Gastrocnemius medialis (tissue), 4 donors: ENCODE measurements at regions not wholly inside any gene's neighbourhood (a gene's known extent, or its start where the extent isn't known, plus 50 kb on each side); places are given as distances from the start of the nearest gene placed in this dataset.

Experiments used
- ATAC-seq, 2 donors: fragments of 150-250 bp; one replicate each; pipeline ENCODE4 v1.9.1; 2016
- DNase-seq, 2 donors: peaks; one replicate each; pipeline ENCODE4 v3.0.0-alpha.2; 2019
- H3K27ac ChIP-seq, 4 donors: fragments of 200-600 bp; sonication (generic); 1 replicate in 1 of 4; 2 replicates in 3 of 4; pipeline ENCODE4 v1.5.1; 2016 to 2018; ENCODE audit warnings: mild to moderate bottlenecking in 2 of 4, moderate library complexity in 1 of 4
- H3K27me3 ChIP-seq, 3 donors: fragments of 200-600 bp; sonication (generic) in 2 of 3; 1 replicate in 1 of 3; 2 replicates in 2 of 3; pipeline versions ENCODE4 v1.5.1 to v1.6.0; 2016 to 2019; ENCODE audit warnings: mild to moderate bottlenecking in 1 of 3, moderate library complexity in 1 of 3
- H3K36me3 ChIP-seq, 2 donors: fragments of 200-600 bp; sonication (generic) in 1 of 2; one replicate each; pipeline ENCODE4 v1.5.1; 2017 to 2018
- H3K4me1 ChIP-seq, 2 donors: fragments of 200-600 bp; sonication (generic) in 1 of 2; one replicate each; pipeline ENCODE4 v1.5.1; 2016 to 2017; ENCODE audit warnings: mild to moderate bottlenecking in 2 of 2
- H3K4me3 ChIP-seq, 4 donors: fragments of 200-600 bp; sonication (generic) in 3 of 4; 1 replicate in 1 of 4; 2 replicates in 3 of 4; pipeline ENCODE4 v1.5.1; 2016 to 2019; ENCODE audit warnings: mild to moderate bottlenecking in 2 of 4
- H3K9me3 ChIP-seq, 3 donors: fragments of 200-600 bp; sonication (generic) in 2 of 3; 1 replicate in 1 of 3; 2 replicates in 2 of 3; pipeline ENCODE4 v1.5.1; 2016 to 2019
- CTCF ChIP-seq, 5 experiments: fragments of 450-650 bp in 3 of 5; fragments of 200-600 bp in 2 of 5; sonication (generic) in 2 of 5; IDR thresholded peaks in 4 of 5; conservative IDR thresholded peaks in 1 of 5; 1 replicate in 4 of 5; 2 replicates in 1 of 5; pipeline ENCODE4 v1.5.1; 2016 to 2019; ENCODE audit warnings: antibody characterized with exemption in 5 of 5, mild to moderate bottlenecking in 3 of 5, moderate library complexity in 3 of 5
- POLR2A ChIP-seq, 2 donors: fragments of 450-650 bp; IDR thresholded peaks; one replicate each; pipeline ENCODE4 v1.6.1; 2017; ENCODE audit warnings: antibody characterized with exemption in 2 of 2, mild to moderate bottlenecking in 2 of 2, moderate library complexity in 2 of 2
- in situ Hi-C, 4 donors: fragments of 200-750 bp; cut with MboI; loops; one replicate each; pipeline versions ENCODE4 v1.15.0 to v1.8.0; 2017; ENCODE audit warnings: low sequenced_read_pairs in 4 of 4
- intact Hi-C: fragments of 100-400 bp; cut with DNase I; formaldehyde crosslinking; loops from one replicate; pipeline ENCODE4 v1.15.1; 2023; ENCODE audit warnings: low total_unique reads

- in situ Hi-C loops = loop anchor here in 3 of 4 donors (10.0 kb wide), 2 partner anchors 331 to 371 kb away; no protein-coding TSS in a partner anchor
- no peak for DNase-seq
- no peak for ATAC-seq
- TF ChIP-seq POLR2A (IDR thresholded peaks at IDR 0.05) = no peak
- no peak for TF ChIP-seq CTCF (IDR thresholded peaks at IDR 0.05 in 4 of 5, conservative IDR thresholded peaks at IDR 0.05 in 1 of 5)
- Histone ChIP-seq H3K4me3 (no peak overlapping the region), H3K27ac (no peak overlapping the region), H3K4me1 (no peaks in the 10 kb centered on the region), H3K36me3 (no peaks in the 10 kb centered on the region), H3K27me3 (no peaks in the 10 kb centered on the region), H3K9me3 (no peaks in the 10 kb centered on the region)
- intact Hi-C loops = loop anchor here (2.0 to 5.0 kb wide), 2 partner anchors 269 to 369 kb away; no protein-coding TSS in a partner anchor
Measured at GRCh38 chr6:133183691-133184090, 57.5 kb upstream of the EYA4 start.

- H3K4me3 ChIP-seq = no peak overlapping the region
- no peaks in the 10 kb centered on the region for H3K27me3 ChIP-seq
- H3K27ac ChIP-seq = peak overlapping the region in 1 of 4 donors; percentile 42
- intact Hi-C loops (loop anchor here (2.0 to 5.0 kb wide), 3 partner anchors 267 to 368 kb away; no protein-coding TSS in a partner anchor), in situ Hi-C loops (loop anchor here in 3 of 4 donors (10.0 kb wide), 2 partner anchors 330 to 370 kb away; no protein-coding TSS in a partner anchor)
- H3K4me1 ChIP-seq = no peaks in the 10 kb centered on the region
- no peaks in the 10 kb centered on the region for H3K36me3 ChIP-seq
- TF ChIP-seq POLR2A (IDR thresholded peaks at IDR 0.05) = no peak
- peak; percentile 42 to 69 (median 59) for TF ChIP-seq CTCF (IDR thresholded peaks at IDR 0.05 in 4 of 5, conservative IDR thresholded peaks at IDR 0.05 in 1 of 5)
- no peak for DNase-seq
- no peak for ATAC-seq
- H3K9me3 ChIP-seq = no peaks in the 10 kb centered on the region
Measured at GRCh38 chr6:133184798-133185372, 56.3 kb upstream of the EYA4 start.

DNA sequence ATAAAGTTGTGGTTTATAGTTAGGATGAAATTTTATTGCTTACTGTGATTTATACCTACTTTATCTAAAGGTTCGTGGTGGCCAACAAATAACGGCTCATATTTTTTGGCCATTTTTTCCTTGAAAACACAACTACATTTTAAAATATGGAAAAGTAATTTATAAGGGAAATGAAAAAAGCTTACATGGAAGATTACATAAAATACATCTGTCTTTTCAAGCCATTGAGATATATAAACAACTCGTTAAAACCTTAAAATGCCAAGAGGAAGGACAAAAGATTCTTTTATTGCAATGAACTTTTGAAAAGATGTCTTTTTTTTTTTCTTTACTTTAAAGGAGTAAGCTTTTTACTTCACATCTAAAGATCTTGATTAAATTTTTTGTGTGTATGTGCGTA lies 55.4 kb upstream of the EYA4 start:
- no peaks in the 10 kb centered on the region for H3K4me1 ChIP-seq
- intact Hi-C loops (loop anchor here (2.0 to 5.0 kb wide), 2 partner anchors 327 to 367 kb away; no protein-coding TSS in a partner anchor), in situ Hi-C loops (loop anchor here in 3 of 4 donors (10.0 kb wide), 2 partner anchors 329 to 369 kb away; no protein-coding TSS in a partner anchor)

DNA sequence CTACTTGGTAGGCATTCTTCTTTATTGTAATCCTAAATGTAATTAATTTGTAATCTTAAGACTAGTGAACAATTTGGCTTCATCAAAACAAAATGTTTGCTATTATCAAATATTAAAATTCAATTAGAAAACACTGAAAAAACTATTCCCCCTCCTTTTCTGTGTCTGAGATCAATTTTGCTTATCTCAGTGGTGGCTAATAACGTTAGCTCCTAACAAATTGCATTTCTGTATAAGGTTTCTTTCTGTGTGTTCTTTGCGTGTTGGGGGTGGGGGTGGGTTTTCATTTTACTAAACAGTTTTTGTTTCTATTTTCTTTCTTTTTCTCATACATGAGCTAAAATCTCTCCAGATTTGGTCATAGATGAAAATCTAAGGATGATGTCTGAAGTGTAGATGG lies 54.0 kb upstream of the EYA4 start:
- DNase-seq (no peak), ATAC-seq (no peak)
- in situ Hi-C loops = loop anchor here in 3 of 4 donors (10.0 kb wide), 2 partner anchors 328 to 368 kb away; no protein-coding TSS in a partner anchor

More for the DNA sequence above, 55.4 kb upstream of the EYA4 start:
- no peak for DNase-seq
- Histone ChIP-seq H3K4me3 (no peak overlapping the region), H3K27ac (no peak overlapping the region), H3K27me3 (no peaks in the 10 kb centered on the region), H3K9me3 (no peaks in the 10 kb centered on the region), H3K36me3 (no peaks in the 10 kb centered on the region)
- no peak for ATAC-seq
- TF ChIP-seq CTCF (IDR thresholded peaks at IDR 0.05 in 4 of 5, conservative IDR thresholded peaks at IDR 0.05 in 1 of 5) (no peak), POLR2A (IDR thresholded peaks at IDR 0.05) (no peak)

More for the DNA sequence above, 54.0 kb upstream of the EYA4 start:
- Histone ChIP-seq H3K9me3 (no peaks in the 10 kb centered on the region), H3K4me1 (peaks cover 5 to 9% of the 10 kb centered on the region in 2 donors), H3K27ac (no peak overlapping the region), H3K4me3 (no peak overlapping the region), H3K27me3 (no peaks in the 10 kb centered on the region), H3K36me3 (no peaks in the 10 kb centered on the region)
- intact Hi-C loops = loop anchor here (5.0 kb wide), 1 partner anchor 325 kb away; no protein-coding TSS in a partner anchor
- TF ChIP-seq POLR2A (IDR thresholded peaks at IDR 0.05) (no peak), CTCF (IDR thresholded peaks at IDR 0.05 in 4 of 5, conservative IDR thresholded peaks at IDR 0.05 in 1 of 5) (no peak)
